ENCODE measurements at regions not wholly inside any gene's neighbourhood (a gene's known extent, or its start where the extent isn't known, plus 50 kb on each side); places are given as distances from the start of the nearest gene placed in this dataset.

DNA sequence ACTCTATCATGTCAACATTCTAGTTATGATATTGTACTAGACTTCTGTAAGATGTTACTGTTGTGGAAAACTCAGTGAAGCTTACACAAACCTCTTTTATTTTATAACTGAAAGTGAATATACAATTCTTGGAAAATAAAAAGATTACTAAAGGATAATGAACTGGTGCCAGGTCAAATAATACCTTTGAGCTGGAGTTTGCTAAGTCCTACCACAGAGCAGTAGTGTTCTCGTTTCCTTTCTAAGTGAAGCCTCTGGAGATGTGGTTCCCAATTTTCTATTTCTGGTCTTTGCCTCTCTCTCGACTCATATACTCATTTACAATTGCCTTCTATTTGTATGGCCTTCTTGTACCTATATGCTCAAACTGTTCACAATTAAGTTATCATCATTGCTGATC, 942.9 kb downstream of the SQOR start:
- DNase-seq: no peak

DNA sequence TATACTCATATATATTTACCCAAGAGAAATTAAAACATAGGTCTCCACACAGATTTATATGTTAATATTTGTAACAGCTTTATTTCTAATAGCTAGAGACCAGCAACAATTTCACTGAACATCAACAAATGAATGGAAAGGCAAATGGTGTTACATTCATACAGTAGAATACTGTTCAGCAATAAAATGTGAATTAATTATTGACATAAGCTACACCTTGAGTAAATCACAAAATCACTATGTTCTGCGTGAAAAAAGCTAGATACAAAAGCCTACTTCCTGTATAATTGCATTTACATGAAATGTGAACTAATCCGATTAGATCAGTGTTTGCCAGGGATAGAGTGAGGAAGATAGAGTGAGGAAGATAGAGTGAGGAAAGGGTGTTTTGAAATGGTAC, 945.7 kb downstream of the SQOR start:
- no peak for DNase-seq

DNA sequence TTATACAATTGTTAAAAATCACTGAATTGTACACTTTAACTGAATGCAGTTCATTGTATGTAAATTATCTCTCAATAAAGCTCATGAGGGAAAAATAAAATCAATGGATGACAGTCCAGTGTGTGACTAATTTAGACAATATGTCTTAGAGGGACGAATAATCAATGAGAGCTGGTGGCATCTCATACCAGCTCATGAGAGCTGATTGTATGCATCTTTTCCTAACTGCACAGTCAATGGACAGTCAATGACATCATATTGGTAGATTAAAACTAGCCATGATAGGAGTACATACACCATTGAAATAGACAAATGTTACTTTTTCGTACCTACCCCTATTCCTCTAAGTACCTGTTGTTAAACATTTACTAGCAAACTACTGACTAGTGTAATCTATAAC, 946.1 kb downstream of the SQOR start:
- DNase-seq: no peak

DNA sequence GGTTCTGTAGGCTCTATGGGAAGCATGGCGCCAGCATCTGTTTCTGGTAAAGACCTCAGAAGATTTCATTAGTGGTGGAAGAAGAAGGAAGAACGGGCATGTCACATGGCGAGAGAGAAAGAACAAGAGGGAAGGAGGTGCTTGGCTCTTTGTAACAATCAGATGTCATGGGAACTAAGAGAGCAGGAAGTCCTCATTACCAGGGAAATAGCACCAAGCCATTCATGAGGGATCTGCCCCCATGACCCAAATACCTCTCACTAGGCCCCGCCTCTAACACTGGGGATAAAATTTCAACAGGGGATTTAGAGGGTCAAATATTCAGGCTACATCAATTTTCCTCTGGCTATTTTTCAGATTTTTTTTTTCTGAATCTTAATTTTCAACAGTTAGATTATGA, 954.3 kb downstream of the SQOR start:
- no peak for DNase-seq

DNA sequence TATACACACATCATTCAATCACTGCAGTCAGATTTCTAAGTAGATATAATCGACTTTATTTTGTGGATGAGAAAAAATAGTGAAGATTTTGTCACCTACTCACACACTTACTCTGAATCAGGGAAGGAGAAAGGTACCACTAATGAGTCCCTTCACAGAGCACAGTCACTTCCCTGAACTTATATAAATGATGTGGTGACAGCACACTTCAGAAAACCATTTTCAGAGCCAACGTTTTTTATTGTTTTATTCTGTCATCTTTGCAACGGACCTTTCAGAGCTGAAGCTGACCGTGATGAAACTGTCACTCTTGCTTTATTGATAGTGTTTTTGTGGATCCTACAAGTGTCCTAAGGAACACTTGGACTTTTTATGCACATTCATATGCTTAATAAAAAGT, 956.6 kb downstream of the SQOR start:
- no peak for DNase-seq

DNA sequence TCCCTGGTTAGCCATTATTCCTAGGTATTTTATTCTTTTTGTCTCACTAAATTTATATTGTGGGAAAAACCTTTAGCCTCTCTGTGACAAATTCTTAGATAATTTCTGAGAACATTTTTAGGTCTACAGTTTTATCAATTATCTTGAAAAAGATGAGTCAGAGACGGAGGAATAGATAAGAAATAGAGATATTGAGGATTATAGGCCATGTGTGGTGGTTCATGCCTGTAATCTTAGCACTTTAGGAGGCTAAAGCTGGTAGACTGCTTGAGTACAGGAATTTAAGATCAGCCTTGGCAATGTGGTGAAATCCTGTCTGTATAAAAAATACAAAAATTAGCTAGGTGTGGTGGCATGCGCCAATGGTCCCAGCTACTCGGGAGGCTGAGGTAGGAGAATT, 960.2 kb downstream of the SQOR start:
- DNase-seq: no peak

DNA sequence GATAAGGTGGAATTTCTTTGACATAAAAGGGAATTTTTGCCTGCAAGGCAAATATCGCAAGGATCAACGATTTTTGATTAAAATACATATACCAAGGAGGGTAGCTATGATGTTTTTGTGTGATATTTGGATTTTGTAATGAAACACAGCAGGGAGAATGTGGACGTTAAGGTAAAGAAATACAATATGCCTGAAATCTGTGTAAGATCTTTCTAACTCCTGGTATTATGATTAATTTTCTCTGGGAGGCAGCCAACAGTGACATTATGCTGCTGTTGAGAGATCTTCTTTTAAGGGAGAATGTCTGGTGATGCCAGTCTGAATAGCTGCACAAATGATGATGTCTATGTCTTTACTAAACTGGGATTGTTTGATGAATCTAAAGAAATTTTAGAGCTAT, 972.2 kb downstream of the SQOR start:
- DNase-seq: no peak

DNA sequence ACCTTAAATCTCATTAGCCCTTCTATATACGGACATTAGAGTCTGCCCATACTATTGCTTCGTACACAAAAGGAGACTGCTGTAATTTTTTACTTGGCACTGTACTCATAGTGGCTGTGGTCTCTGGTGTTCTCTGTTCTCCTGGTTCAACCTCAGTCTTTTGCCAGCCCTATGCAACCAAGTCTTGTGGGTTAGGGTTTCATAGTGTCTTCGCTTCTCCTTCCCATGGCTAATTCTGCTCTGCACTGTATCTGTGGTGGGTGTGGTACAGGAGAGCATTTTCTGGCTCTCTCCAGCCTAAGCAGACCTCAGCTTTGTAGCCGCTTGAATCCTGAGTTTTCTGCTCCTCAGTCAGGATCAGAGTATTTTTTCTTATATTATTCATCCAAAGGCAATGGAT, 981.2 kb downstream of the SQOR start:
- DNase-seq: no peak

DNA sequence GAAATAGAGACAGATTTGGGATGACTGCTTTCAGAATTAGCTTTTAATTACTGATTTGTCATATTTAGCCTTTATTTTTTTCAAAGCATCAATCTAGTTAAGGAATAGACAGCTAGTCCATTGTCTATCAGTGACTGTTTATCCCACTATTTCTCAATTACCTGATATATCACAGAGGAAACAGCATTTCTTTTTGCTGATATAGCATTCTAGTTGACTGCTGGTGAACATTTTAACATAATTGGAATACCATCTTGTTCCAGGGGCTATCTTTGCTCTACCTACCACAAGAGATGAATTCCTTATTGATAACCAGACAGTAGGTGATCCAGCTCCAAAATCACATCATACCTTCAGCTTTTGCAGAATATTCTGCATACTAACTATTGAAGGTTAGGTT, 982.7 kb downstream of the SQOR start:
- no peak for DNase-seq

DNA sequence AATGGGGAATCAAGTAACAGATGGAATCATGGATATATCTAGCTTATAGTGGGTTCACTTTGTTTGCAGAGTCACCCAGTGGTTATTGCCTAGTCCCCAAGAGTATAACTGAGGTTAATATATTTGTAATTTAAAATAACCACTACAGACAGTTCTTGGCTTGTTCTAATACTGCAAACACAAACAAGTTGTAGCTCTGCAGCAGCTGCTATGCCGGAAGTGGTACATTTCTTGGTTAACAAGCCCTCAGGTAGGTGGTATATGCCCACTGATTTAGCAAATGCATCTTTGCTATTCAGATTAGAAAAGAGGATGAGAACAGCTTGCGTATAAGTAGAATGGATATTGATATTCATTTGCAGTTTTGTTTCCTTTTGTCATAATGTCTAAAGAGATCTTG, 984.2 kb downstream of the SQOR start:
- no peak for DNase-seq

DNA sequence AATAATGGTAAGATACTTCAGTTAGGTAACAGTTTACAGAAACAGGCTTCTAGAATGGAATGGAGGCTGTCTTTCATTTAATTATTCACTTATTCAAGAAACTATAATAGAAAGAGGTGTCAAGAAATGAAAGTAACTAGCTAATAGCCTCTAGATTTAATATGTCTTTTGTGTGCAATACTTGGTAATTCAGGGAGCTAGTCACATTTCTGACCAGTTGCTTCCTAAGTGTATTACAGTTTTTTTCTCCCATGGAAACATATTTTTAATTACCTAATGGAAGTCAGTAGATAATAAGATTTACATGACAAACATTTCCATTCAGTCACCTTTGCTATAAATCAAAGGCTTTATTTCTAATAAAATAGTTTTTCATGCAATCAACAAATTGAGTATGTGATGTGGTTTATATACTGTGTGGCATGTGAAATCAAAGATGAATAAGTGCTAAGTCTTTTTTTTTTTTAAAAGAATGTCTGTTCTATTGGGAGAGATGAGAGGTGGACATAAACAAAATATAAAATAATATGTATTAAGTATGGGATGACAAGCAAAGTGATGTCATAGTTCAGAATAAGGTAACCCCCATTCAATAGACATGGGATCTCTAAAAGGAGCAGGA, 985.7 kb downstream of the SQOR start:
- no peak for DNase-seq

DNA sequence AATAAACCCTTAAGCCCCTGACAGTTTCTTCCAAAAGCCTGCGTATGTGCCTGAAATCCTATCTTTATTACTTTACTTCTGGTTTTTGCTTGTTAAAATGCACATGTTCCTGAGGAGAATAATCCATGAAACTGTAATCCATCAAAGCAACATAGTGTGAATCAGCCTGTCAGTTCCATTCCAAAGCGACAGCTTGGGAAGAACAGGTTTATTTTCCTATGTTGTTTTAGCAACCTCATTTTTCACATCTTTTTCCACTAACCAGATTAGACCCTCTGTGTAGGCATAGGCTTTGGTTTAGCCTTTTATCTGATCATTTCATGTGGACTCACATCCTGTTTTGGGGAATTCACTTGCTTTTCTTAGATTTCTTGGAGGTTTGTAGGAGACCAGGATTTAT, 988.0 kb downstream of the SQOR start:
- no peak for DNase-seq

DNA sequence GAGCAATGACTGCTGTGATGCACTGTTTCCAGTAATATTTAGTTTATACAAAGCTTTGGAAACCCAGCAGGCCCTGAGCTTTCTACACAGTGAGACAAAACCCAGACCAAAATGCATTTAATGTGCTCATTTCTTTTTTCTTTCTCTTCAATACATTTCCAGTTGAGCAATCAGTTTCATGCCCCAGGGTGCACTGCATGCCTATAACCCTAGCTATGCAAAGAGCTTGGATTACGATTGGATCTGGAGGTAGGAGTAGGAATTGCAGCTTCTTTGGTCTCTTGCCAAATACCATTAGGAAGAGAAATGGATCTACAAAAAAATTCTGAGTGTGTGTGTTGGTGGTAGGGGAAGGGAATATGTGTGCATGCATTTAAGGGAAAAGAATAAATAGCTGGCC, 1001.4 kb downstream of the SQOR start:
- no peak for DNase-seq

DNA sequence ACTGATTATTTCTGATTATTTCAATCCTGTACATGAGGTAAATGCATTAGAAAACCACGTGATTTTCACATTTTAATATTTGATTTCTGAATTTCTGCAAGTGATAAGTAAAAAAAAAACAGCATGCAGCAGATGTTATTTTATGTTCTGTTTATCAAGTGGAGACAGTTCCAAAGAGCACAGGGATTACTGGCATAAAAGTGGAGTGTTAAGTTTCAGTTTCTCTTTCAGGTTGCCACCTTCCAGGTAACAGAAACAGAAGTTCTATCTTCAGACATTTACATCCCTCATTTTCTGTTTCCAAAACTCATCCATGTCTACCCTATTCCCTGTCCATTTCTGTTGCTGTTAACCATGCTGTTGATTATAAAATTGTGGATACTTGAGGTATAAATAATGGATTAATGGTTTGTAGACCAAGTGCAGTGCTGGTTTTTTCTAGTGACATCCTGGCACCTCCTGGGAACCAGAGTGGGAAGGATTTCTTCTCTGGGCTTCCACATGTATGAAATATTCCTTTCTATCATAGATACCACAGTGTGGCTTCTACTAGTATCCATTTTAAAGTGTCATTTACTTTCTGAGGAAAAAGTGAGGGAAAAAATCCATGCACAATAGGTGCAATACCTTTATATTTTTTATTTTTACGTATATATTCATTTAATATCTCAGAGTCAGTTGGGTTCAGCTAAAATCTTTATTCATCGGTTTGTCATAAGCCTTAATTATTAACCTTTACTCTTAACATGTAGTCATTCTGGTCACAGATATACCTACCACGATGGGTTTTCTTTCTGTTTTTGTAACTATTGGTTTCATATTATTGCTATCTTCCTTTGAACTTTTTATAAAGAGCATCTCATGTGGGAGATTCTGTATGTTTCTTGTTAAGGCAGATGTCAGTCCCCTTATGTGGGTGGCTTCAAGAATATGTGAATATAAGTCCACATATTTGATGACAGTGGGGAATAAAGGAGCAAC, 1010.0 kb downstream of the SQOR start:
- DNase-seq: no peak

DNA sequence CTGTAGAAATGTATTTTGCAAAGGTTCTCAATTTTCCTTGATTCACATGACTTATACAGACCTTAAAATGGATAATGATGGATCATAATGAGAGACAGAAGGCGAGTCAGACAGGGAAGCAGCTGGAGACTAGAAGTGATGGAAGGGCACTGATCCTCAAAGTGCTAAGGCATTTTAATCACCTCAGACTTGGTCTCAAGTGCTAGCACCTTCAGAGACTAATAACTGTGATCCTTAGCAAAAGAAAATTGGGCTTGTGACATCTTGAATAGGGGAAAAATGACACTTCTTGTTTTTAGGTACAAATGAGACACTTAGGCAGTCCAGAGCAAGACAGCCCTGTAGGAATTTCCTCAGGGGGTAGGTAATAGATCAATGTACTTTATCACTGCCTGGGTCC, 1011.7 kb downstream of the SQOR start:
- DNase-seq: no peak

DNA sequence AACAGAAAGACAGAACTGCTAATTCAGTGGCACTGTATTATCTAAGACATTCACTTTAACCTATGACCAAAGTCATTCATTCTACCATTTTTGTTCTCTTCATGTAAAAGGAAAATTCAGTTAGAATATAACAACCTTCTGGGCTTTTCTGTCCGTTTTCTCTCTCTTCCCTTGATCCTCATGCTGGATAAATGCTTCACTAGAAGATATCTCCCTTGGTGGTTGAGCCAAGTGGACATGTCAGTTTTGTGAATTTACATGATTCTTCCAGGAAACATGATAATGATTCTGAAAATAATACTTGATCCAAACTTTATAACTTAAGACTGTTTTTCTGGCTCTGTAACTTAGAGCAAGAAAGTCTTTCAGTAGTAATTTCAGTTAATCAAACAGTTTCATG, 1012.2 kb downstream of the SQOR start:
- DNase-seq: no peak

DNA sequence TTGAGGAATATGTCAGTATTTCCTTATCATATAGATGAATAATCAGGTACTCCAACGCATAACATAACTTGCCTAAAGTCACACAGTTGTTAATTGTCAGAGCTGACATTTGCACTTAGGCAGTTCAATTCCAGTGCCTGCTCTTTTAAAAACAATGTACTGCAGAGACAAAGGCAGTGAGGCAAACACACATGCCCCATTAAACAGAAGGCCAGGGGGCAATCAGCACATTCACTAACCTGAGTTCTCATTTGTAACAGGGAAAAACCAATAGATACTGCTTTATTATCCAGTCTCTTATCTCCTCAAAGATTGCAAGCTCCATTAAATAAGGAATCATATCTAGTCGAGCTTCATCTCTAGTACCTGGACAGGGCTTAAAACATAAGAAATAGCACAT, 1017.4 kb downstream of the SQOR start:
- no peak for DNase-seq

DNA sequence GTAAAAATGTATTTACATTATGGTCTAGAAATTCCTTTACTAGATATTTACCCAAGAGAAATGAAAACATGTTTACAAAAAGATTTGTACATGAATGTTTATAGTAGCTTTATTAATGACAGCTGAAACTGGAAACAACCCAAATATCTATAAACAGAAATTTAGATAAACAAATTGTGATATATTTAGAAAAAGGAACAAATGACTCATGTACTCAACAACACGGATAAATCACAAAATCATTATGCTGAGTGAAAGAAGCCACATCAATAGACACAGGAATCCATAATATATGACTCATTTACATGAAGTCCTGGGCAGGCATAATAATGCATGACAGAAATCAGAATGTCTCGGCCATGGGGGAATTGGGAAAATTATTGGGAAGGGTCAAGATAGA, 1020.2 kb downstream of the SQOR start:
- no peak for DNase-seq

DNA sequence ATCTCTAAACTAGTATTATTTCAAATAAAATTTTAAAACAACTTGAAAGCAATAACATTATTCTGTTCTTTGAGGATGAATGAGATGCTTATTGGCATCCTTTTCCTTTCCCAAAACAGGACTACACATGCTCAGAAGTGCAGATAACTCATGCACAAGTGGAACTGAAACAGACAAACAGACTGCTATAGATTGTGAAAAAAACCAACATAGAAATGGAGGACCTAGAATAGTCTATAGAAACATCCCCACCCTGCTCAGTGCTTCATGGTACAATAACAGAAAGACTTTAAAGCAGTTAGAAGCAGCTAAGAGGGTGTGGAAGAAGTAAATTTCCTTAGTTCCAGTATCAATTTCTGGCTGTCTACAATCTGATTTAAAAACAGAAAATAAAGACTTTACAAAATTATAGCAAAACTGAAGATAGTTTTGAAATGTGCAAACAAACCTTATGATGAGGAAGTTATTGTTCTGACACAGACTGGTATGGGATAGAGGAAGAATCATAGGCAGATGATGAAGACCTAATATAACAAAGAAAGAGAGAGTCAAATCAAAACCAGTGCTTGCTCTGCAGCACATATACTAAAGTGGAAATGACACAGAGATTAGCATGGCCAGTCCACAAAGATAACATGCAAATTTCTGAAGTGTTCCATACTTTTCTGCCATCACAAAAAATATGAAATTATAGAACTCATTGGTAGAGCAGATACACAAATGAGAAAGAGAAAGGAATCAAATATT, 1025.4 kb downstream of the SQOR start:
- DNase-seq: no peak

DNA sequence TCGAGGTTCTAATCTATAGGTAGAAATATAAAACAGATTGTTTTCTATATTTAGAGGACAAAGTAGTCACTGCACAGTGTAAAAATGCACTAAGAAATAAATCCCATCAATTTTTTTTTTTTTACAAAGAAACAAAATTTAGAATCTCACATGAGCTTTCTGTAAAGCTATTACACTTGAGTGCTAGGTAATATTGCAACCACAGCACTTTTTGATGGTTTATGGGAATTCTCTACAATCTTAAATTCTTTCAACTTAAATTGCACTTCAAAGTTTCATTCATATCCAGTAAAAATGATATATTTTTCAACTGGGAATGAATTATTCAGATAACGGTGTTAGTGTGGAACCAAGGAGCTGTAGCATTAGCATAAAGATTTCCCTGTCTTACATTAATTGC, 1035.4 kb downstream of the SQOR start:
- no peak for DNase-seq

DNA sequence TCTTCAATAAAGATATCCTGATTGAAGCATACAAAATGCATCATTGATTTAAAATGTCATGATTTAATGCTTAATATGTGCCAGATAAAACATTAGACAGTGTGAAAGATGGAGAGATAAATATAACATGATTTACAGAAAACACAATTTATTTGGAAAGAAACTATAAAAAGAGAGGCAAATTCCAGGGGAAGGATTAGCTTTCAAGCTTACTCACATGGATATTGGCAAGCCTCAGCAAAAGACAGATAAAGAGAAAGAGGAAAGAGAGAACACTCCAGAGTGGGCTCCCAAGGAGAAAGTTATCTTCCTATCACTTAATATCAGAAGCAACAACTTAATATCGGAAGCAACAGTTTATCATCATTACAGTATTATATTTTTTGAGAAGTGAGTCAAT, 1036.5 kb downstream of the SQOR start:
- DNase-seq: no peak

DNA sequence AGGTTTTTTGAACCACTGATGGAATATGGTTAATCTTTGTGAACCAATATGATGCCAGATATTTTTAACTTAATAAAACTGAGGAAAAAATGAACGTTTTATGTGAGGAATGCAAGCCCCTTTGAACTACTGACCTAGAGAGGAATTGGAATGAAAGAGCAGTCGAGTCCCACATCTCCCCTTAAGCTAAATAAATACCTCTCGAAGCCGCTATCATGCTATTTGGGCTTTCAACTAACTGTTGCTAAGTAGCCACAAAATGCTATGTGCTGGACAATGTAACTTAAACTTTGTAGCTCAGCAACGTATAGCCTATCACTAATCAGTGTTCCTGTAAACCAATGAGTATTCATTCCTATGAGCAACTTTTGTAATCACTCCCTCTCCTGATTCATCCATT, 1037.2 kb downstream of the SQOR start:
- DNase-seq: no peak

DNA sequence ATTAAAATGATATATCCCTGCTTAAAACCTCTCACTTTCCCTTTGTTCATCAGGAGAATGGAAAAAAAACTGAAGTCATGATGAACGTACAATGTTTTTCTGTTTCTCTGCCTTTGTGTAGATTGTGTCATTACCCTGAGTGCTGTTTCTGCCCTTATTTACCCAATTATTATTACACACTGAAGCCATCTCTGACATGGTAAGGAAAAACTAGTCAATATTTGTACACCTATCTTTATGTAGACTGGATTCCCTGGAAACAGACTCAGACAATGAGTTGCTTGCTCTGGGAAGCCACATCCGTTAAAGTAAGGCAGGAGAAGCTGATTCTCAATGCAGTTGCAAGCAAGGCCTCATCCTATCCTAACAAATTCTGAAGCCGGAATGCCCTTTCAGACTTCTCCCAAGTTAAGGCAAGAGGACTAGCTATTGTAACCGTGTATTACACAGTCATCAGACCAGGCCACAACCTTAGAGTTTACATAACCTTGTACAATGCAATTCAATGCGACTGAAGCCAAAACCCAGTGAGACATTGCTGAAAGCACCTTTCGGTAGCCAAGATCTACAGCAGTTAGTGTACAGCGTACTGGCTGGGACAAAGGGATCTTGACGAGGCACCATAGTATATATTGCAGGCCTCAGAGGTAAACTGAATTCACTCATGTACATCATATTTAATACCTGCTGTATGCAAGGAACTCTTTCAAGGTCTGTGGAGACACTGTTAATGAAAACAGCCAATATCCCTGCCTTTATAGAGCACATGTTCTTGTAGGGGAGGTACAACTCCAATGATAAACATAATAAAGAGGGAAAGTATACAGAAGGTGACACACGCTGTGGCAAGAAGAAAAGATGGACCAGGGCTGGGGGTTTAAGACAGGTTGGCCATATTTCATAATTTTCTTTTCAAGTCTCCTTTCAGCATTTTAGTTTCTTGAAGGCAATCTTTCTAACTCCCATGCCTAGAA, 1040.8 kb upstream of the SEMA6D start:
- DNase-seq: no peak
